ENCODE measurements at regions not wholly inside any gene's neighbourhood (a gene's known extent, or its start where the extent isn't known, plus 50 kb on each side); places are given as distances from the start of the nearest gene placed in this dataset.

DNA sequence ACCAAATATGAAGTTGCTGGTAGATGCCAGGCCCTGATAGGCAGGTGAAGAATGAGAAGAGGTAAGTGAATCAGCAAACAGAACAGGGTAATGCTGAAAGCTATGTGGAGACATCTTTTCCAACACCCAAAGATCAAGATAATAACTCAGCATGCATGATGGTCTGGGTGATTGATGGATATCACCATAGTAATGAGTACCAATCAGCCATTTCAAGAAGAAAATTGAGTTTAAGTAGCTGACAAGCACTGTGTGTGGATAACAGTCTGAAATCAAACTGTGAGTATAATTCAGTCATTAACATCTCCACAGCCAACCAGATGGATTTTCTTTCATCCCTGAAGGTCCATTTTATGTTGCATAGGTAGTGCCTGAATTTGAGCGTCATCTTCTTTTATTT lies 289.6 kb upstream of the SMIM31 start:
- TF ChIP-seq, protein P1, sequence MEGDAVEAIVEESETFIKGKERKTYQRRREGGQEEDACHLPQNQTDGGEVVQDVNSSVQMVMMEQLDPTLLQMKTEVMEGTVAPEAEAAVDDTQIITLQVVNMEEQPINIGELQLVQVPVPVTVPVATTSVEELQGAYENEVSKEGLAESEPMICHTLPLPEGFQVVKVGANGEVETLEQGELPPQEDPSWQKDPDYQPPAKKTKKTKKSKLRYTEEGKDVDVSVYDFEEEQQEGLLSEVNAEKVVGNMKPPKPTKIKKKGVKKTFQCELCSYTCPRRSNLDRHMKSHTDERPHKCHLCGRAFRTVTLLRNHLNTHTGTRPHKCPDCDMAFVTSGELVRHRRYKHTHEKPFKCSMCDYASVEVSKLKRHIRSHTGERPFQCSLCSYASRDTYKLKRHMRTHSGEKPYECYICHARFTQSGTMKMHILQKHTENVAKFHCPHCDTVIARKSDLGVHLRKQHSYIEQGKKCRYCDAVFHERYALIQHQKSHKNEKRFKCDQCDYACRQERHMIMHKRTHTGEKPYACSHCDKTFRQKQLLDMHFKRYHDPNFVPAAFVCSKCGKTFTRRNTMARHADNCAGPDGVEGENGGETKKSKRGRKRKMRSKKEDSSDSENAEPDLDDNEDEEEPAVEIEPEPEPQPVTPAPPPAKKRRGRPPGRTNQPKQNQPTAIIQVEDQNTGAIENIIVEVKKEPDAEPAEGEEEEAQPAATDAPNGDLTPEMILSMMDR (IDR thresholded peaks at IDR 0.05), result no peak
- TF ChIP-seq POLR2A (IDR thresholded peaks at IDR 0.05), result no peak

Data from heart left ventricle (tissue), 13 donors.